GM12875 (cell line): ENCODE measurements at regions not wholly inside any gene's neighbourhood (a gene's known extent, or its start where the extent isn't known, plus 50 kb on each side); places are given as distances from the start of the nearest gene placed in this dataset.

Experiments used
- H3K4me3 ChIP-seq: one replicate; pipeline ENCODE4 v1.5.1; 2011; ENCODE audit warnings: low read depth, low read length, control low read depth
- CTCF ChIP-seq: IDR thresholded peaks from 2 replicates; pipeline ENCODE4 v1.5.1; 2011; ENCODE audit warnings: low read depth, mild to moderate bottlenecking, control low read depth, inconsistent platforms, low read length, moderate library complexity, borderline replicate concordance; ENCODE audit not compliant: insufficient read depth

- TF ChIP-seq CTCF = no peak
These were observed 131.7 kb upstream of the CDH20 start for GRCh38 chr18:61201511-61201910.

GRCh38 chr18:61203151-61203550 is 130.1 kb upstream of the CDH20 start:
- no peak for TF ChIP-seq CTCF
- H3K4me3 ChIP-seq = no peak overlapping the region

More at GRCh38 chr18:61201511-61201910, 131.7 kb upstream of the CDH20 start:
- no peak overlapping the region for H3K4me3 ChIP-seq

GRCh38 chr18:61209801-61210200 is 123.4 kb upstream of the CDH20 start:
- no peak overlapping the region for H3K4me3 ChIP-seq
- TF ChIP-seq CTCF = no peak

- no peak for TF ChIP-seq CTCF
- no peak overlapping the region for H3K4me3 ChIP-seq
These were observed 117.2 kb upstream of the CDH20 start for GRCh38 chr18:61216051-61216450.

GRCh38 chr18:61222206-61222605 is 111.0 kb upstream of the CDH20 start:
- no peak for TF ChIP-seq CTCF
- H3K4me3 ChIP-seq = no peak overlapping the region

- TF ChIP-seq CTCF = no peak
- no peak overlapping the region for H3K4me3 ChIP-seq
These were observed 107.9 kb upstream of the CDH20 start for GRCh38 chr18:61225336-61225735.

GRCh38 chr18:61236356-61237057 is 96.7 kb upstream of the CDH20 start:
- no peak for TF ChIP-seq CTCF
- H3K4me3 ChIP-seq = no peak overlapping the region
